ENCODE measurements at regions not wholly inside any gene's neighbourhood (a gene's known extent, or its start where the extent isn't known, plus 50 kb on each side); places are given as distances from the start of the nearest gene placed in this dataset.

GRCh38 chr2:176491172-176491904, 222.1 kb downstream of the MTX2 start:
- peaks cover 8% of the 10 kb centered on the region; the same call in 1 of the 2 replicates for H3K27me3 ChIP-seq (ENCODE audit: insufficient read depth, low read depth)
- H3K79me2 ChIP-seq (ENCODE audit: low read depth): no peaks in the 10 kb centered on the region
- H3K9me2 ChIP-seq (ENCODE audit: insufficient read depth): no peaks in the 10 kb centered on the region
- H2AFZ ChIP-seq: no peak overlapping the region
- no peaks in the 10 kb centered on the region for H3F3A ChIP-seq (ENCODE audit: insufficient read depth, low read depth)
- peak; percentile 60 to 78 for DNase-seq
- H3K27ac ChIP-seq: no peak overlapping the region
- no peak overlapping the region for H3K4me2 ChIP-seq
- H3K9me3 ChIP-seq (ENCODE audit: insufficient read depth, low read depth): no peaks in the 10 kb centered on the region
- no peaks in the 10 kb centered on the region for H3K4me1 ChIP-seq (replicated peaks; ENCODE audit: insufficient read depth)
- intact Hi-C loops (cut with micrococcal nuclease; ENCODE audit: unreplicated experiment): loop anchor here (1.0 kb wide), 3 partner anchors 16 to 92 kb away; no protein-coding TSS in a partner anchor
- no peaks in the 10 kb centered on the region for H4K20me1 ChIP-seq (ENCODE audit: insufficient read depth)
- TF ChIP-seq EZH2 (IDR thresholded peaks at IDR 0.05; ENCODE audit: low read depth): no peak
- no peak for TF ChIP-seq CTCF (conservative IDR thresholded peaks at IDR 0.05)
- no peak overlapping the region for H3K4me3 ChIP-seq
- H3K36me3 ChIP-seq (ENCODE audit: low read depth): no peaks in the 10 kb centered on the region
- CTCF ChIA-PET: interaction anchor here (2.6 kb wide), 1 partner anchor 36 kb away, joined by 10 read pairs; no protein-coding TSS in a partner anchor
- POLR2A ChIA-PET (ENCODE audit: unreplicated experiment): no interaction called here
- no TSS peak for BruUV-seq (replicated peaks)

GRCh38 chr2:176492583-176492982, 223.3 kb downstream of the MTX2 start:
- TF ChIP-seq CTCF (conservative IDR thresholded peaks at IDR 0.05) (no peak), EZH2 (IDR thresholded peaks at IDR 0.05; ENCODE audit: low read depth) (no peak)
- H3K4me3 ChIP-seq: no peak overlapping the region
- no peaks in the 10 kb centered on the region for H3K79me2 ChIP-seq (ENCODE audit: low read depth)
- ChIA-PET POLR2A (ENCODE audit: unreplicated experiment) (no interaction called here), CTCF (no interaction called here)
- no peaks in the 10 kb centered on the region for H3K36me3 ChIP-seq (ENCODE audit: low read depth)
- BruUV-seq (replicated peaks): no TSS peak
- no peaks in the 10 kb centered on the region for H3K9me3 ChIP-seq (ENCODE audit: insufficient read depth, low read depth)
- no peaks in the 10 kb centered on the region for H3K9me2 ChIP-seq (ENCODE audit: insufficient read depth)
- no peaks in the 10 kb centered on the region for H3F3A ChIP-seq (ENCODE audit: insufficient read depth, low read depth)
- no peak for DNase-seq
- intact Hi-C loops (cut with micrococcal nuclease; ENCODE audit: unreplicated experiment): no loop called here
- peaks cover 8% of the 10 kb centered on the region; the same call in 1 of the 2 replicates for H3K27me3 ChIP-seq (ENCODE audit: insufficient read depth, low read depth)
- no peak overlapping the region for H3K4me2 ChIP-seq
- H3K4me1 ChIP-seq (replicated peaks; ENCODE audit: insufficient read depth): no peaks in the 10 kb centered on the region
- no peak overlapping the region for H3K27ac ChIP-seq
- no peak overlapping the region for H2AFZ ChIP-seq
- H4K20me1 ChIP-seq (ENCODE audit: insufficient read depth): no peaks in the 10 kb centered on the region

GRCh38 chr2:176493226-176493825, 224.1 kb downstream of the MTX2 start:
- no peak overlapping the region for H3K27ac ChIP-seq
- POLR2A ChIA-PET (ENCODE audit: unreplicated experiment): no interaction called here

More at GRCh38 chr2:176493226-176493825, 224.1 kb downstream of the MTX2 start:
- intact Hi-C loops (cut with micrococcal nuclease; ENCODE audit: unreplicated experiment): no loop called here
- no peaks in the 10 kb centered on the region for H3K79me2 ChIP-seq (ENCODE audit: low read depth)
- no peak for DNase-seq
- no peaks in the 10 kb centered on the region for H3K36me3 ChIP-seq (ENCODE audit: low read depth)
- no peak overlapping the region for H3K4me3 ChIP-seq
- TF ChIP-seq CTCF (conservative IDR thresholded peaks at IDR 0.05) (no peak), EZH2 (IDR thresholded peaks at IDR 0.05; ENCODE audit: low read depth) (no peak)
- peaks cover 8% of the 10 kb centered on the region; the same call in 1 of the 2 replicates for H3K27me3 ChIP-seq (ENCODE audit: insufficient read depth, low read depth)
- H2AFZ ChIP-seq: no peak overlapping the region; the same call in 1 of the 2 replicates
- H3K4me2 ChIP-seq: no peak overlapping the region
- BruUV-seq (replicated peaks): no TSS peak
- CTCF ChIA-PET: no interaction called here
- no peaks in the 10 kb centered on the region for H4K20me1 ChIP-seq (ENCODE audit: insufficient read depth)
- no peaks in the 10 kb centered on the region for H3K4me1 ChIP-seq (replicated peaks; ENCODE audit: insufficient read depth)
- H3K9me3 ChIP-seq (ENCODE audit: insufficient read depth, low read depth): no peaks in the 10 kb centered on the region
- no peaks in the 10 kb centered on the region for H3F3A ChIP-seq (ENCODE audit: insufficient read depth, low read depth)
- H3K9me2 ChIP-seq (ENCODE audit: insufficient read depth): no peaks in the 10 kb centered on the region

Data from PC-9 (cell line).